ENCODE measurements at regions not wholly inside any gene's neighbourhood (a gene's known extent, or its start where the extent isn't known, plus 50 kb on each side); places are given as distances from the start of the nearest gene placed in this dataset.
"Not testable (repeated sequence)": the region's sequence is repeated elsewhere in the genome, so short reads cannot be mapped to it uniquely, and the experiment has no call there.

GRCh38 chr13:18224411-18224810, 957.2 kb downstream of the TUBA3C start:
- H3K36me3 ChIP-seq; H3K9me3 ChIP-seq (replicated peaks); H3K4me1 ChIP-seq; H3K27me3 ChIP-seq; H3K27ac ChIP-seq; H3K4me3 ChIP-seq: not testable (repeated sequence)
- DNase-seq: peak in 1 of 2 experiments; percentile 1

- H3K9me3 ChIP-seq (replicated peaks); H3K4me3 ChIP-seq; H3K36me3 ChIP-seq; H3K27me3 ChIP-seq; H3K27ac ChIP-seq; DNase-seq; H3K4me1 ChIP-seq: not testable (repeated sequence)
Observed at GRCh38 chr13:18214689-18215088, 966.9 kb downstream of the TUBA3C start.

- DNase-seq; H3K27ac ChIP-seq; H3K36me3 ChIP-seq; H3K9me3 ChIP-seq (replicated peaks); H3K4me3 ChIP-seq; H3K4me1 ChIP-seq; H3K27me3 ChIP-seq: not testable (repeated sequence)
Observed at GRCh38 chr13:18213511-18213910, 968.1 kb downstream of the TUBA3C start.

GRCh38 chr13:18212873-18213272, 968.8 kb downstream of the TUBA3C start:
- DNase-seq: no peak
- Histone ChIP-seq H3K9me3 (replicated peaks) (no peaks in the 10 kb centered on the region), H3K27me3 (no peaks in the 10 kb centered on the region), H3K4me3 (no peak overlapping the region), H3K36me3 (no peaks in the 10 kb centered on the region), H3K4me1 (no peaks in the 10 kb centered on the region), H3K27ac (no peak overlapping the region)

- DNase-seq: peak in 1 of 2 experiments; percentile 4
- not testable (repeated sequence) for H3K9me3 ChIP-seq (replicated peaks); H3K4me1 ChIP-seq; H3K4me3 ChIP-seq; H3K27me3 ChIP-seq; H3K36me3 ChIP-seq; H3K27ac ChIP-seq
Observed at GRCh38 chr13:18211752-18212560, 969.7 kb downstream of the TUBA3C start.

- not testable (repeated sequence) for H3K27ac ChIP-seq; DNase-seq; H3K4me3 ChIP-seq; H3K9me3 ChIP-seq (replicated peaks); H3K36me3 ChIP-seq; H3K27me3 ChIP-seq; H3K4me1 ChIP-seq
Observed at GRCh38 chr13:18204614-18205178, 976.9 kb downstream of the TUBA3C start.

- H3K27ac ChIP-seq; H3K36me3 ChIP-seq; H3K4me1 ChIP-seq; H3K4me3 ChIP-seq; H3K9me3 ChIP-seq (replicated peaks); H3K27me3 ChIP-seq: not testable (repeated sequence)
- DNase-seq: peak in 1 of 2 experiments; percentile 2
Observed at GRCh38 chr13:18195365-18195678, 986.3 kb downstream of the TUBA3C start.

- H3K27ac ChIP-seq; H3K4me1 ChIP-seq; H3K36me3 ChIP-seq; DNase-seq; H3K27me3 ChIP-seq; H3K9me3 ChIP-seq (replicated peaks); H3K4me3 ChIP-seq: not testable (repeated sequence)
Observed at GRCh38 chr13:18194631-18195364, 986.8 kb downstream of the TUBA3C start.

GRCh38 chr13:18194104-18194503, 987.5 kb downstream of the TUBA3C start:
- DNase-seq; H3K4me3 ChIP-seq; H3K27me3 ChIP-seq; H3K36me3 ChIP-seq; H3K4me1 ChIP-seq; H3K27ac ChIP-seq; H3K9me3 ChIP-seq (replicated peaks): not testable (repeated sequence)
